ENCODE measurements at regions not wholly inside any gene's neighbourhood (a gene's known extent, or its start where the extent isn't known, plus 50 kb on each side); places are given as distances from the start of the nearest gene placed in this dataset.

DNA sequence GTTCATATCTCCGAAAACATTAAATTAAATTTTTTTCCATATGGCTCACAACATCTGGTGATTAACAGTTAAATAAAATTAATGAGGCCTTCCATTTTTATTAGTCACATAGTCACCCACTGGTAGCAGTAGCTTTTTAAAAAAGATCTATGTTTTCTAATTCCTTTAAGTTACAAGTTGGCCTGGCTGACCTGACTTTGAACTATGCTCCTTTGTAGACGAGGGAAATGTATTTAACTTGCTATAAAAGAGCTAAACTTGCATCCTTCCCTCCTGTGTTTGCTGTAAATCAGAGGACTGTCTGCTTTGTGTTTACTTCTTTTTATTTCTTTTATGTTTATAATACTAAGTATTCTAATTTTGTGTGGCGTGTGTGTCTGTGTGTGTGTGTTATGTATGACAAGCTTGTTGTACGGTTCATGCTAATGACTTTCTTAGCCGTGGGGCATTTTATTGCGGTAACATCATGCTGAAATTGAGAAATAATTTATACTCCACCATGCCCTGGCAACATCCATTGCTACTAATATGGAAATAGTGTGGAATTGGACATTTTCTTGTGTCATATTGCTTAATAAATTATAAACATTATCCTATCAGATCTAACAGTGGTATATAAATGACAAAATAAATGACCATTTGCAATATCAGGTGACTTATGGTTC is 241.7 kb downstream of the SNCA start (continued):
- TF ChIP-seq, protein P1, sequence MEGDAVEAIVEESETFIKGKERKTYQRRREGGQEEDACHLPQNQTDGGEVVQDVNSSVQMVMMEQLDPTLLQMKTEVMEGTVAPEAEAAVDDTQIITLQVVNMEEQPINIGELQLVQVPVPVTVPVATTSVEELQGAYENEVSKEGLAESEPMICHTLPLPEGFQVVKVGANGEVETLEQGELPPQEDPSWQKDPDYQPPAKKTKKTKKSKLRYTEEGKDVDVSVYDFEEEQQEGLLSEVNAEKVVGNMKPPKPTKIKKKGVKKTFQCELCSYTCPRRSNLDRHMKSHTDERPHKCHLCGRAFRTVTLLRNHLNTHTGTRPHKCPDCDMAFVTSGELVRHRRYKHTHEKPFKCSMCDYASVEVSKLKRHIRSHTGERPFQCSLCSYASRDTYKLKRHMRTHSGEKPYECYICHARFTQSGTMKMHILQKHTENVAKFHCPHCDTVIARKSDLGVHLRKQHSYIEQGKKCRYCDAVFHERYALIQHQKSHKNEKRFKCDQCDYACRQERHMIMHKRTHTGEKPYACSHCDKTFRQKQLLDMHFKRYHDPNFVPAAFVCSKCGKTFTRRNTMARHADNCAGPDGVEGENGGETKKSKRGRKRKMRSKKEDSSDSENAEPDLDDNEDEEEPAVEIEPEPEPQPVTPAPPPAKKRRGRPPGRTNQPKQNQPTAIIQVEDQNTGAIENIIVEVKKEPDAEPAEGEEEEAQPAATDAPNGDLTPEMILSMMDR (IDR thresholded peaks at IDR 0.05 in 2 of 3, conservative IDR thresholded peaks at IDR 0.05 in 1 of 3; ENCODE audit: insufficient read depth in 2 of 3, low read depth in 1 of 3, low read length in 3 of 3): no peak
- TF ChIP-seq MCM3 (IDR thresholded peaks at IDR 0.05) (no peak), CBX8 (IDR thresholded peaks at IDR 0.05; ENCODE audit: borderline replicate concordance, extremely low read depth, low read depth, low read length, poor library complexity, severe bottlenecking) (no peak), HSF4 (CRISPR knock-in tag; IDR thresholded peaks at IDR 0.05; ENCODE audit: borderline replicate concordance) (no peak), NR0B1 (IDR thresholded peaks at IDR 0.05; ENCODE audit: partially characterized antibody) (no peak), CLOCK (CRISPR knock-in tag; IDR thresholded peaks at IDR 0.05; ENCODE audit: borderline replicate concordance) (no peak), ZNF584 (CRISPR knock-in tag; IDR thresholded peaks at IDR 0.05; ENCODE audit: low read depth) (no peak), CBX1 (IDR thresholded peaks at IDR 0.05; ENCODE audit: low read depth) (no peak), ZNF263 (CRISPR knock-in tag; IDR thresholded peaks at IDR 0.05; ENCODE audit: borderline replicate concordance) (no peak), ZBTB49 (CRISPR knock-in tag; IDR thresholded peaks at IDR 0.05; ENCODE audit: borderline replicate concordance) (no peak), SMAD2 (IDR thresholded peaks at IDR 0.05; ENCODE audit: low read depth, low read length) (no peak), TRIM28 (IDR thresholded peaks at IDR 0.05) (no peak), ZNF655 (CRISPR knock-in tag; IDR thresholded peaks at IDR 0.05) (no peak), JUND (IDR thresholded peaks at IDR 0.05; ENCODE audit: borderline replicate concordance, low read depth, low read length) (no peak), JUND (tag; IDR thresholded peaks at IDR 0.05; ENCODE audit: borderline replicate concordance, low read depth, low read length) (no peak)
